ENCODE measurements at regions not wholly inside any gene's neighbourhood (a gene's known extent, or its start where the extent isn't known, plus 50 kb on each side); places are given as distances from the start of the nearest gene placed in this dataset.

DNA sequence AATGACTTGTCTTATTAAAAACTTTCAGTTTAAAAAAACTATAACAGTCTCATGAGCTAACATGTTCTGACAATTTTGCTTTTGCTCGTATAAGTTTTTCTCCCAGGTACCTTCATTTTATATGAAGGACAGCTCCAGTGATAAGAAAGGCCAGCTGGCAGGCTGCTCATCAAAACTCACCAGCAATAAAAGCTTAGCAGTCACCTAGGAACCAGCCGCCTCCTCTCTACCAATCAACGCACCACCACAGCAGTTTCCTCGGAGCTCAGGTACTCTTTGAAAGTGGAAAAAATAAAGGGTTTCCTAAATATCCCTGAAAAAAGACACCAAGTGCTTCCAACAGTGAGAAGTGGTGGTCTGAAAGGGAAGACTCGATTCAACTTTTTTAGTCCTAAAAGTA lies 100.9 kb upstream of the CCDC150 start:
- no peaks in the 10 kb centered on the region for H3K79me2 ChIP-seq (ENCODE audit: control insufficient read depth, insufficient read depth, low read length)
- no peaks in the 10 kb centered on the region for H3K4me1 ChIP-seq (ENCODE audit: control insufficient read depth in 2 of 2, insufficient read depth in 2 of 2, low read length in 2 of 2)
- no peaks in the 10 kb centered on the region for H4K20me1 ChIP-seq (ENCODE audit: control insufficient read depth, insufficient read depth, low read length, poor library complexity, severe bottlenecking)
- no peak overlapping the region for H2AFZ ChIP-seq (ENCODE audit: insufficient read depth, low read depth, low read length, poor library complexity, severe bottlenecking)
- ChIA-PET POLR2A (no interaction called here), CTCF (interaction anchor here (1.0 kb wide), 1 partner anchor 12 kb away, joined by 4 read pairs; no protein-coding TSS in a partner anchor)
- no peak overlapping the region for H3K9ac ChIP-seq (ENCODE audit: low read length)
- no peaks in the 10 kb centered on the region for H3K4me1 Mint-ChIP-seq
- WGBS (ENCODE audit: insufficient coverage) = 92% methylated on average over 2 of the region's 5 CpGs
- no peak overlapping the region for H3K4me2 ChIP-seq (replicated peaks; ENCODE audit: low read depth, low read length, poor library complexity, severe bottlenecking)
- no peak for DNase-seq
- intact Hi-C loops (cut with micrococcal nuclease) = no loop called here
- no peaks in the 10 kb centered on the region for H3K27me3 ChIP-seq (replicated peaks in 1 of 4; ENCODE audit: control extremely low read depth in 1 of 4, control insufficient read depth in 3 of 4, insufficient read depth in 4 of 4, low read length in 3 of 4)
- TF ChIP-seq, protein P1, sequence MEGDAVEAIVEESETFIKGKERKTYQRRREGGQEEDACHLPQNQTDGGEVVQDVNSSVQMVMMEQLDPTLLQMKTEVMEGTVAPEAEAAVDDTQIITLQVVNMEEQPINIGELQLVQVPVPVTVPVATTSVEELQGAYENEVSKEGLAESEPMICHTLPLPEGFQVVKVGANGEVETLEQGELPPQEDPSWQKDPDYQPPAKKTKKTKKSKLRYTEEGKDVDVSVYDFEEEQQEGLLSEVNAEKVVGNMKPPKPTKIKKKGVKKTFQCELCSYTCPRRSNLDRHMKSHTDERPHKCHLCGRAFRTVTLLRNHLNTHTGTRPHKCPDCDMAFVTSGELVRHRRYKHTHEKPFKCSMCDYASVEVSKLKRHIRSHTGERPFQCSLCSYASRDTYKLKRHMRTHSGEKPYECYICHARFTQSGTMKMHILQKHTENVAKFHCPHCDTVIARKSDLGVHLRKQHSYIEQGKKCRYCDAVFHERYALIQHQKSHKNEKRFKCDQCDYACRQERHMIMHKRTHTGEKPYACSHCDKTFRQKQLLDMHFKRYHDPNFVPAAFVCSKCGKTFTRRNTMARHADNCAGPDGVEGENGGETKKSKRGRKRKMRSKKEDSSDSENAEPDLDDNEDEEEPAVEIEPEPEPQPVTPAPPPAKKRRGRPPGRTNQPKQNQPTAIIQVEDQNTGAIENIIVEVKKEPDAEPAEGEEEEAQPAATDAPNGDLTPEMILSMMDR (IDR thresholded peaks at IDR 0.05) = no peak
- TF ChIP-seq EZH2 (IDR thresholded peaks at IDR 0.05; ENCODE audit: borderline replicate concordance, insufficient read depth, low read depth, low read length, poor library complexity, severe bottlenecking) = no peak
- H3K27me3 Mint-ChIP-seq = peaks cover 9% of the 10 kb centered on the region
- H3K27ac ChIP-seq (ENCODE audit: low read length in 2 of 2) = no peak overlapping the region
- no peak overlapping the region for H3K27ac Mint-ChIP-seq
- H3K9me3 ChIP-seq (ENCODE audit: control extremely low read depth in 1 of 3, control insufficient read depth in 2 of 3, insufficient read depth in 1 of 3, low read length in 2 of 3) = no peaks in the 10 kb centered on the region
- no peak overlapping the region for H3K4me3 Mint-ChIP-seq
- ATAC-seq (ENCODE audit: low read depth) = no peak
- no peak overlapping the region for H3K4me3 ChIP-seq (ENCODE audit: control extremely low read depth in 1 of 5, extremely low read depth in 1 of 5, insufficient read depth in 1 of 5, low read depth in 2 of 5, low read length in 4 of 5)
- H3K36me3 ChIP-seq (replicated peaks in 1 of 2; ENCODE audit: control extremely low read depth in 1 of 2, control insufficient read depth in 1 of 2, extremely low read depth in 1 of 2, insufficient read depth in 2 of 2, low read length in 1 of 2) = no peaks in the 10 kb centered on the region
- H3K9me3 Mint-ChIP-seq (ENCODE audit: insufficient read depth) = no peaks in the 10 kb centered on the region

- Histone ChIP-seq H3K4me2 (replicated peaks; ENCODE audit: low read depth, low read length, poor library complexity, severe bottlenecking) (no peak overlapping the region), H3K79me2 (ENCODE audit: control insufficient read depth, insufficient read depth, low read length) (no peaks in the 10 kb centered on the region), H3K27ac (ENCODE audit: low read length in 2 of 2) (no peak overlapping the region), H4K20me1 (ENCODE audit: control insufficient read depth, insufficient read depth, low read length, poor library complexity, severe bottlenecking) (no peaks in the 10 kb centered on the region), H3K9me3 (ENCODE audit: control extremely low read depth in 1 of 3, control insufficient read depth in 2 of 3, insufficient read depth in 1 of 3, low read length in 2 of 3) (no peaks in the 10 kb centered on the region), H3K36me3 (replicated peaks in 1 of 2; ENCODE audit: control extremely low read depth in 1 of 2, control insufficient read depth in 1 of 2, extremely low read depth in 1 of 2, insufficient read depth in 2 of 2, low read length in 1 of 2) (no peaks in the 10 kb centered on the region), H3K9ac (ENCODE audit: low read length) (no peak overlapping the region), H3K27me3 (replicated peaks in 1 of 4; ENCODE audit: control extremely low read depth in 1 of 4, control insufficient read depth in 3 of 4, insufficient read depth in 4 of 4, low read length in 3 of 4) (no peaks in the 10 kb centered on the region), H3K4me1 (ENCODE audit: control insufficient read depth in 2 of 2, insufficient read depth in 2 of 2, low read length in 2 of 2) (no peaks in the 10 kb centered on the region), H2AFZ (ENCODE audit: insufficient read depth, low read depth, low read length, poor library complexity, severe bottlenecking) (no peak overlapping the region), H3K4me3 (ENCODE audit: control extremely low read depth in 1 of 5, extremely low read depth in 1 of 5, insufficient read depth in 1 of 5, low read depth in 2 of 5, low read length in 4 of 5) (no peak overlapping the region)
- Mint-ChIP-seq H3K27ac (no peak overlapping the region), H3K4me3 (no peak overlapping the region), H3K4me1 (no peaks in the 10 kb centered on the region), H3K9me3 (ENCODE audit: insufficient read depth) (no peaks in the 10 kb centered on the region), H3K27me3 (peaks cover 23% of the 10 kb centered on the region)
- ATAC-seq (ENCODE audit: low read depth) = no peak
- DNase-seq = no peak
- intact Hi-C loops (cut with micrococcal nuclease) = no loop called here
- ChIA-PET CTCF (no interaction called here), POLR2A (no interaction called here)
- TF ChIP-seq, protein P1 (IDR thresholded peaks at IDR 0.05) = no peak
- TF ChIP-seq EZH2 (IDR thresholded peaks at IDR 0.05; ENCODE audit: borderline replicate concordance, insufficient read depth, low read depth, low read length, poor library complexity, severe bottlenecking) = no peak
- WGBS (ENCODE audit: insufficient coverage) = no CpG with 5 or more reads among the region's 3 CpGs
These were observed 94.5 kb upstream of the CCDC150 start for GRCh38 chr2:196544906-196545433.
